ENCODE measurements at regions not wholly inside any gene's neighbourhood (a gene's known extent, or its start where the extent isn't known, plus 50 kb on each side); places are given as distances from the start of the nearest gene placed in this dataset.

- no peak for TF ChIP-seq MAZ (IDR thresholded peaks at IDR 0.05; ENCODE audit: borderline replicate concordance, low read depth, low read length)
- no peak for TF ChIP-seq MAZ (CRISPR knock-in tag; IDR thresholded peaks at IDR 0.05; ENCODE audit: low read depth)
- peak; percentile 60; the same call in 1 of the 2 replicates for TF ChIP-seq ZNF24 (IDR thresholded peaks at IDR 0.05)
- no peak for TF ChIP-seq CREB1 (IDR thresholded peaks at IDR 0.05)
- TF ChIP-seq CREB1 (CRISPR knock-in tag; IDR thresholded peaks at IDR 0.05): peak; percentile 65
- no peak for TF ChIP-seq RORA (CRISPR knock-in tag; IDR thresholded peaks at IDR 0.05)
- TF ChIP-seq KAT7 (CRISPR knock-in tag; IDR thresholded peaks at IDR 0.05; ENCODE audit: borderline replicate concordance): peak; percentile 54; the same call in 1 of the 2 replicates
- peak; percentile 62; the same call in 1 of the 2 replicates for TF ChIP-seq GATAD1 (CRISPR knock-in tag; IDR thresholded peaks at IDR 0.05)
- TF ChIP-seq ZNF333 (CRISPR knock-in tag; IDR thresholded peaks at IDR 0.05; ENCODE audit: borderline replicate concordance): no peak
- no peak for TF ChIP-seq FIP1L1 (IDR thresholded peaks at IDR 0.05; ENCODE audit: borderline replicate concordance, insufficient read depth, low read depth, low read length)
- peak; percentile 88 for TF ChIP-seq NR2F6 (IDR thresholded peaks at IDR 0.05)
- peak; percentile 79 for TF ChIP-seq NR2F6 (CRISPR knock-in tag; IDR thresholded peaks at IDR 0.05)
- no peak for TF ChIP-seq MYPOP (CRISPR knock-in tag; IDR thresholded peaks at IDR 0.05)
- TF ChIP-seq KLF15 (CRISPR knock-in tag; IDR thresholded peaks at IDR 0.05; ENCODE audit: borderline replicate concordance): no peak
- peak; percentile 80 for TF ChIP-seq HNF4A (CRISPR knock-in tag; IDR thresholded peaks at IDR 0.05)
- no peak for TF ChIP-seq EEA1 (CRISPR knock-in tag; IDR thresholded peaks at IDR 0.05; ENCODE audit: borderline replicate concordance)
- no peak for TF ChIP-seq TMF1 (CRISPR knock-in tag; IDR thresholded peaks at IDR 0.05; ENCODE audit: low read depth)
- no peak for TF ChIP-seq NFAT5 (CRISPR knock-in tag; IDR thresholded peaks at IDR 0.05)
- 0 out of 2 replicates have a peak, but pooled peaks have one; percentile 51 for TF ChIP-seq HNRNPL (IDR thresholded peaks at IDR 0.05; ENCODE audit: low read depth, low read length)
- no peak for TF ChIP-seq MAF1 (CRISPR knock-in tag; IDR thresholded peaks at IDR 0.05; ENCODE audit: borderline replicate concordance)
- TF ChIP-seq SNRNP70 (IDR thresholded peaks at IDR 0.05; ENCODE audit: low read depth, low read length): no peak
- no peak for TF ChIP-seq SRSF4 (IDR thresholded peaks at IDR 0.05; ENCODE audit: low read depth, low read length, poor library complexity, severe bottlenecking)
- no peak for TF ChIP-seq NFE2L2 (IDR thresholded peaks at IDR 0.05; ENCODE audit: low read length)
- TF ChIP-seq EP300 (IDR thresholded peaks at IDR 0.05; ENCODE audit: low read depth in 2 of 2, low read length in 2 of 2): peak in 1 of 2 experiments; percentile 85; a peak in 2 of 4 replicates
- no peak; the same call in 1 of the 2 replicates for TF ChIP-seq EP300 (CRISPR knock-in tag; IDR thresholded peaks at IDR 0.05; ENCODE audit: borderline replicate concordance)
- TF ChIP-seq FOSL1 (CRISPR knock-in tag; IDR thresholded peaks at IDR 0.05; ENCODE audit: borderline replicate concordance): no peak
- no peak; the same call in 1 of the 2 replicates for TF ChIP-seq ZNF670 (CRISPR knock-in tag; IDR thresholded peaks at IDR 0.05; ENCODE audit: borderline replicate concordance)
Measured at GRCh38 chr9:115495052-115495635, 377.2 kb upstream of the TNC start (continued).
